GM19035 (cell line): ENCODE measurements at regions not wholly inside any gene's neighbourhood (a gene's known extent, or its start where the extent isn't known, plus 50 kb on each side); places are given as distances from the start of the nearest gene placed in this dataset.
A peak's percentile ranks its signal among the peaks of the same experiment; 100 is the strongest.

Experiments used
- ATAC-seq: cut with Tn5 transposase; IDR thresholded peaks from one replicate; pipeline ENCODE4 v1.9.1; 2021; ENCODE audit not compliant: unreplicated experiment

DNA sequence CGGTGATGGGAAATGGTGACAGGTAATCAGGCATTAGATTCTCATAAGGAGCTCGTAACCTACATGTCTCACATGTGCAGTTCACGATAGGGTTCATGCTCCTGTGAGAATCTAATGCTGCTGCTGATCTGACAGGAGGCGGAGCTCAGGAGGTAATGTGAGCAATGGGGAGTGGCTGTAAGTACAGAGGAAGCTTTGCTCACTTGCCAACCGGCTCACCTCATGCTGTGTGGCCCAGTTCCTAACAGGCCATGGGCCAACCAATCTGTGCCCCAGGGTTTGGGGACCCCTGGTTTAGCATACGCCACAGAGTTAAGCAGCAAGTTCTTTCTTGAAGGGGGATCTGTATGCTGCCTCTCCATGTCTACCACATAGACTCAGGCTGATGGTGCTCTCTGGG lies 133.1 kb downstream of the IQUB start:
- no peak for ATAC-seq

DNA sequence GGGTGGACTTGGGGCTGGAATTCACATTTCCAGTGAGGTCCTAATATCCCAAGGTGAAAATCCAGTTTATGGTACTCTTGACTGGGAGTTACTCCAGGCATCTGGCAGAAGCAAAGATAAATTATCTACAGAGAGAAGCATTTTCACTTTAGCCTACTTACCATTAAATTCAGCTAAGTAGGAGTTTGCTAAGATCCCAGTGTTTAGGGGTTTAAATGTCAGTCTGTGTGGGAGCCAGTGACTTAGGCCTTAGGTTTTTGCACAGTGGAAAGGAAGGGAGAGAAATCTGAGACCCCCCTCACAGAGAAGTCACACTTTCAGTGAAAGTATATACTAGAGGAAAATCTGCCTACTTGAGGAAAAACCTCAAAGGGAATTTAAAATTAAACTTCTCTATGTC lies 134.2 kb downstream of the IQUB start:
- ATAC-seq = no peak

DNA sequence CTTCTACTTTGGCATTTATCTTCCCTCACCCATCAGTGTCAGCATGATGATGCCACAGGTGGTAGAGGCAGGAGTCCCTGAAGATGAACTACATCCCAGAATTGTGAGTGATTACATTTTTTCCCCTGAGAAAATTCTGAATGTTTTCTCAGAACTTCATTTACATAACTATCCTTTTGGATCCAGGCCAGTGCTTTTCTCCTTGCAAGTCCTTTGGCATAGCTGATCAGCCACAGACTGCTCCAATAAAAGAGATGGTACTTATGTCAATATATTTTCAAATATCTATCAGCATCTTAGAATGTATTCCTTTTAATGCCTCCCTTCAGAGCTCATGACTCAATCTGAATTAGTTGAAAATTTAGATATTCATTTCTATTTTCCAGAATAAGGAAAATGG lies 135.5 kb downstream of the IQUB start:
- ATAC-seq = no peak

DNA sequence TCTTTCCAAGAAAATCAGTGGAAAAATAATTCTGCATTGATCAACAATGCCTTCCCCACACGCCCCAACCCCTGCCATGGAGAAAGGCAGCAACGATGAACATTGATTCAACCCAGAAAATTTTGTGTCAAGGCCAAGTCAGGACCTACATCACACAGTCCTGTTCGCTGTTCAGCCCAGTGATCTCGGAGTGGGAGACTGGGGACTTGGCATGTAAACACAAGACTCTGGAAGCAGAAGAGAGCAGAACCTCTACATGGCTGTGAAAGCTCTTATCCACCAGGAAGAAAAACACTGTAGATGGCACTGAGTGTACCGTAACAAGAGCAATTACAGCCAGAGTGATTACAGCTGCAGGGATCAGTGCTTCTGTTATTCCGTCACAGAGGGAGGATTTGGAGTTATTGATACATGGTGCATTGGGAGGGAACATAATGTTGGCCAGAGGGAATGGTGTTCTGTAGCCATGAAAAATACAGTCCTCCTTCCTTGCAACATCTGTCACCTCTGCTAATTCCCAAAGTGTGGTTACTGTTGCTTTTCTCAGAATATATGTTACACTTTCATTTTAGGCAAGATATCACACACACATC lies 136.6 kb downstream of the IQUB start:
- no peak for ATAC-seq

DNA sequence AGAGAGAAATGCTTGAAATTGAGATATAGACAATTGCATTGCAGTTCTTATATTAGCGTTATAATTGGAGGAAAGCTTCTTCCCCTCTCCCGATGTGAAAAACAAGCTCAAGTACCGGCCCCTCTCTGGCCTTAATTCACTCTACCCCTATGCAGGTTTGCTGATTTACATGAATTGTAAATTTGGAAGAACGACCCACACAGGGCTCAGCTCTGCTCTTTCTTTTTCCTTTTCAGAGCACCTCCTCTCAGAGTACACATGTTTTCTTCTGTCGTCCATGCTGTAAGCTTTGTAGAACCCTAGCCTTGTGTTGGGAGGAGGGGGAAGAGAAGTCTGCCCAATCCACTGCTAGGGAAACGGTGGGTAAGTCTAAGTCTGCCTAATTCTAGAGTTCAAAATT lies 140.8 kb downstream of the IQUB start:
- ATAC-seq = no peak

DNA sequence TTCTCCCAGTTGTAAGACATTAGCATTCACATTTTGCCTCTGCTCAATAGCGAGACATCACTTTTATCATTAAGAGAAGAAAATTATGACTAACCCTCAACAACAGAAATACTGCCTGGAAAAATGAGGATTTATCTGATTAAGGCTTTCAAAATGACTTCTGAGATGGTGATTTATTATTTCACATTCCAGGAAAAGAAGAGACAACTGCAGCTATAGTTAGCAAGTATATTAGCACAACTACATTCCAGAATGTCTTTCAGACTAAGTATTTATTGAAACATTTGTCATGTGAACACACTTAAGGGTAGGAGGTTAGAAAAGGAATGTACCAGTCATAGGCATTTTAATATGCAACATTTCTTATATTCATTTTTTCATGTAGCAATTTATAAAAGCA lies 162.0 kb downstream of the IQUB start:
- no peak for ATAC-seq

DNA sequence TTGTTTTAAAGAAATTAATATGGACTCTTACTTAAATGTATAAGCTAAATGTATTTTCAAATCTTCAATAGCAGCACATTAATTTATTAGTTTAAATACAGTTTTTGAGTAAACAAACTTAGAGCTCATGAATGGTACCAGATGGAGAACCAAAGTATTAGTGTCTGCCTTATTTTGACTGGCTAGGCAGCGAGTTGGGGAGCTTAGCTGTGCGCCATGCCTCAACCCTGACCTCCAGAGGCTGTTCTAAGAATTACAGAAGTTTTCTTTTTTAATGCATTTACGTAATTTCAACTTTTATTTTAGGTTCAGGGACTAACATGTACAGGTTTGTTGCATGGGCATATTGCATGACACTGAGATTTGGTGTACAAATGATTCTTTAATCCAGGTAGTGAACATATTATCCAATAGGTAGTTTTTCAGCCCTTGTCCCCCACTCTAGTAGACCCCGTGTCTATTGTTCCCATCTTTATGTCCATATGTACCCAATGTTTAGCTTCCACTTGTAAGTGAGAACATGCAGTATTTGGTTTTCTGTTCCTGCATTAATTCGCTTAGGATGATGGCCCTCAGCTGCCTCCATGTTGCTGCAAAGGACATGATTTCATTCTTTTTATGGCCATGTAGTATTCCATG lies 166.8 kb downstream of the IQUB start:
- ATAC-seq = peak; percentile 93

DNA sequence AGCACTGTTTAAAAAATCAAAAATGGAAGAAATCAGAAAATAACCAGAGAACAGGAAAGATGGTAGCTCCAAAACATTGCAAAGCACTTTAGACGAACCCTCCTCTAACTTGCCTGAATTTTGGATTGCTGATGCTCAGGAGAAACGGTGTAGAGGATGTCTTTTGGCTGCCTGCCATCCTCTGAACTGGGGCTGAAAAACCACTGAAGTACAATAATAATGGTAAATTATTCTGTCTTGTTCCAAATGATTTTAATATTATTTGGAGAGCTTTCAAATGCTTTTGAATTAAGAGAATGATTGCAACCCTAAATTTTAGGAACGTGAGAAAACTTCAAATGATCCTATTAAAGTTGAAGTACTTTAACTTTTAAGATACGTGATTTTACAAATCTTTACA lies 167.3 kb upstream of the SLC13A1 start:
- ATAC-seq = no peak

DNA sequence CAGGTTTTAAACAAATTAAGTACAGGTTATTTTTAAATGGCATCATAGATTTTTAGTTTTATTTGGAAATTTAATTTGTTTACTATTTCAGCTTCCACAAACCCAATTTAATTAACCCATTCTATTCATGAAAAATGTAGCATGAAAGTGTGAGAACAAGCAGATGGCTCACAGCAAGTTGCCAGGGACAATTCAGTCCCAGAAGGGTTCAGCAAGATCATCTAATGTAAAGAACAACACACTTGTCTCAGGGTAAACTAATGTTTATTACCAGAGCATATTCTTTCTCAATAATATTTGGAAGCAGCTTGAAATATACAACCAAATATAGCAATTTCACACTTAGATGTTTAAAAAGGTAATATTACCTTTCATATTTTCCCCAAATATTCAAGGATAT lies 166.9 kb upstream of the SLC13A1 start:
- ATAC-seq = no peak

DNA sequence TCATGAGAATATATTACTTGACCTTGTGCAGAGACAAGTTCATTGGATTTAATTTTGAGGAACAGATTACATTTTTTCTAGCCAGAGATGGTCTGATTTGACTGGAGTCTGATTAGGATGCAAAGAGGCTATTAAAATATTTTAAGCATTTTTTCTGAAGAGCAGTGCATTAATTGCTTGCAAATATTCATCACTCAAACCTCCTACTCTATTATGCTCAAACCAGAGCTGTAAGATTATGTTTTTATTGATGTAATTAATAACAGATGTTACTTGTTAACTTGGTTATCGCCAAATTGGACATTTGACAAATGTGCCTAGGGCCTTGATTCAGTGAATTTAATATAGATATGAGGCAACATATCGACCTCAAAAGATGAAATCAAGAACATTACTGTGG lies 160.9 kb upstream of the SLC13A1 start:
- ATAC-seq = no peak

DNA sequence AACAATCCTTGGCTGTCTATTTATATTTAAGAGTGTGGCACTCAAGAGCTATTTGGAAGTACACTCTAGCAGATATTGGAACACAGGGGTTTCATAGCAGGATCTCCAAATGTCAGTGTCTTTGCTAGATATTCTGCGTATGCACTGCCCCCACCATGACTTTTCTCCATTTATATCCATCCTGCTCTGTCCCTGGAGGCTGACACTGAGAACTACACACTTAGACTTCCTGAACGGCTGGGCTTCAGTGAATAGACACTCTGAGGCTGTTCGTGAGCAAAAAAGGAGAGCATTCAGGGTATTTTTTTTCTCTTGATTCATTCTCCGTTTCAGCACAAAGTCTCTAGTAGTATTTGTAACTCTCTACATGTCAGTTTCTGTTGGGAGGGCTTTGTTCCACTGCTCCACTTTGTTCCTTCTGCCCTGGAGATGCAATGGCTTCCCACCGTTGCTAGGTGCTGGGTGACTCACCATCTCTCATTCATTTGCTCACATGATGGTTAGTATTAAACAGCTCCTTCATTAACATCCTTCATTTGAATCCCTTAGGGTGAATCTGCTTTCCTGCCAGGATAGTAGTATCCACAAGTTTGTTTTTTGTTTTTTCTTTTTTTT lies 155.9 kb upstream of the SLC13A1 start:
- ATAC-seq = no peak

DNA sequence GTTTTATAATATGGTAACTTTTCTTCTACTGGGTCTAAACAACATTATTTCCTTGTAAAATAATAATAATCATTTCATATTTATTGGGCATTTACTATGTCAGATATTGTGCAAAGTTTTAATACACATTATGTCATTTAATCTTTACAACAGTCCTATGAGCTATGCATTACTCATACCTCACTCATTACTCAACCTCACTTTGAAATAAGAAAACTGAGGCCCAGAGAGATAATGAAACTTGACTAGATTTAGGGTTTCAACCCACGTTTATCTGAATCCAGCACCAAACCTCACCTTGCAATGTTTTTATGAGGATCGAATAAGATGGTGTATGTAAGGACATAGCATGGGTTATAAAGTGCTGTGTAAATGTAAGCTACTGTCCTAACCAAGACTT lies 153.2 kb upstream of the SLC13A1 start:
- ATAC-seq = no peak

DNA sequence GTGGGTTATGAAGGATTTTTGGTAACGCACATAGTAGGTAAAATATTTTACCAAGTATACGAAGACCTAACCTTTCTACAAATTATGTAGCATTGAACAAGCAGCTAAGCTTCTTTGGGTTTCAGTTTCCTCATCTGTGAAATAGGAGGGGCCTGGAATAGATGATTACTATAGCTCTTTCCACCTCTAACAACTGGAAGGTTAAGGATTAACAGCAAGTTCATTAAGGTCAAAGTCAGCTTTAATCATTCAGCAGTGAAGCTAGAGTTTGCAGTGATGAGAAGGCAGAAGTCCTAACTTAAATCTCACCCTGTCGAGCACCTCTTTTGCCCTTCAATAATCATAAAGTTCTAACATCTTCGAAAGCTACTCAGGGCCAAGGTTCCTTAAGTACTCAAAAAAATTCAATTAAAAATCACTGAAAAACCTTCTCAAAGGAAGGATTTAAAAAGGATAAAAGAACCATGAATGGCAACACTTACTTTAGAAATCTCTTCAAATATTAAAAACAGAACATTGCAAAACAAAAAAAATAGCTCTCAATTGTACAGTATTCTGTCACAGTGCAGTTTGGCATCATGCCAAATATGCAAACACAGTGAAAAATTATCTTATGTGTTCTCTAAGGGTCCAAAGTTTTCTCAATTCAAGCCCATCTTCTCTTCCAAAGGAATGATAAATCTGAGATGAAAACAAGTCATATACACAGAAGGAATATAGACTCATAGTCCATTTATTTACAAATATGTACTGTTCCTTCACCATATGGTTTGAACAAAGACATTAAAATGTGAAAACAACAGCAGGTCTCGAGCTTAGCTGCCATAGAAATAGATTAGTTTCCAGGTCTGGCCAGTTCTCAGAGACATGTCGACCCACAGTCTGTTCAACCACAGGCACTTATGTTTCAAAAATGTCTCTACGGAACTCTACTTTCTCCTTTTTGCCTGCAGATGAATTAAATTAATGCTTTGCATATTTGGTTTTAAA lies 152.0 kb upstream of the SLC13A1 start:
- no peak for ATAC-seq

DNA sequence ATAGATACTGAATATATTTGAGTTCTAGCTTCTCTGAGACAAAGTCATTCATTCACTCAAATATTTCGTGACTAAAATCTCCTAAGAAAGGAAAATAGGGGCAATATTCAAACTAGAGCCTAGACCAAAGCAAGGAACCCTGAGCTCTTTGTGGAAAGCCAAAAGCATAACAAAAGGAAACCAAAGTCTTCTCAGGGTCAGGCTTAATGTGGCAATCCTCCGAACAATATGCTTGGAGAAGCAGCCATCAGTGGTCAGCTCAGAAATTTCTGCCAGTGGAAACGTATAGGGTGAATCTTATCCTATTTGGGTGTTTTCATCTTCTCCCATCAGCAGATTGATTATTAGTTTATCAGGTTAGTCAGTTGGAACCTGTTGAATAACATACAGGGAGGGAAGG lies 151.3 kb upstream of the SLC13A1 start:
- no peak for ATAC-seq

DNA sequence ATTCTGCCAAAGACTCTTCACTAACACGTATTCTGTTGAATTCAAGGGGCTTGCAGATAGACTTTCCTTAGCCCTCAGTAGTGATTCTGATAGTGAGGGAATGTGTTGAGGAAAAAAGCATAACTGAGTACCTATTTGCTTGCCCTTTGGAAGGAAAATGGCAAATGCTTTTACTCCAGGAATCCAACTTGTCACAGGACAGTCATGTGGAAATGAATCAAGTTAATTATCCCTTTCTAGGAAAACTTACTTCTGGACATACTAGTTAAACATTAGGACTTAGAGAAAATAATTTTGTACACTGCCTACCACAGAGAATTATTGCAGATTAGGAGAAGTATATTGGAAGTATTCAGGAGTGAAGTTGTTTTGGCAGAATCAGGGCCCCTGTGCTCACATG lies 148.9 kb upstream of the SLC13A1 start:
- no peak for ATAC-seq

DNA sequence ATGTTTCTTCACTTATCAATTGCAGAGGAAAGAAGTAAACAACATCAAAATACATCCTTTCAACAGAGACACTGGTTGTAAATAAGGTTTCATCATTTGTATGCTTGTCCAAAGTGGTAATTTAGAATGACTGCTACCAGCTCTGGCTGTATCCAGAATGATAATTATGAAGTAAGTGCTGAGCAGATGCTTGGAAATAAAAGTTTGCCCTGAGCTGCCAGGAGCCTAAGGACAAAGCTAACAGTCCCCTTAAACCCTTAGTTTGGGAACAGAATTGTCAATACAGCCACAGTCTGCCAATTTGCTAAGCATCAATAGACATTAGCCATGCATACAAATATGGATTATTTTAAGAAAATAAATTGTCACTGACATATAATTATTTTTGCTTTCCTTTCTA lies 147.0 kb upstream of the SLC13A1 start:
- ATAC-seq = no peak

DNA sequence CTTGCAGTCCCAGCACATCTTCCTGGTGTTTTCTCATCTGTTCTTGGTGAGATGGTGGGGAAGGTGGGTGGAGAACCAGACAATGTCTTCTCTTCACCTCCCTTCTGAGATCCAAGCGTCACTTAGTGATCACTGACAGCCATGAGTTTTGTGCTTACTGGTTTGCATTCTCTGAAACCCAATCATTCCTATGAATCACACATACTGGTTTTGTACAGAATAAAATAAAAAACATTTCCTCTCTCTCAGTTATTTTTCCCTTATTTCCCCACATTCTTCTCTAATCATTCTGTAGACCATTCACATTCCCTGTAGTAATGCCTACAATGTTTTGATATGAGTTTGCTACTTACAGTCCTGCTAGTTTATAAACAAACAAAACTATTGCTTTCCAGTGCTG lies 143.8 kb upstream of the SLC13A1 start:
- no peak for ATAC-seq

DNA sequence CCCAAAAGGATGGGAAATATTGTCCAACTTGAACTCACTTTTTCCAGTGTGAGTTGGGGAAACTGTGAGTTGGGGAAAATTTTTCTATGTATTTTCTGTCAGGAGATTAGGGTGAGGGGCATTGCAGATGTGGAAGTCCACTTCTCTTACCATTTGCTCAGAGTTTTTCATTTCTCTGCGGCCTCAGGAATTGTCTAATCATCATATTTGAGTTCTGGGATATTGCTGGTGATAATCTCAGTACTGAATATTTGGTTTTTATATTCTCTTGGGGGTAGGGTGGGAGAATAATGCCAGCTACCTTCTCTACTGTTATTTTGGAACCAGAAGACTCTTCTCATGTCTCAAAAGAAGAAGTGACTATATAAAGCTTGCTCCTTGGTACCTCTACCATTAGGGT lies 141.3 kb upstream of the SLC13A1 start:
- ATAC-seq = no peak

DNA sequence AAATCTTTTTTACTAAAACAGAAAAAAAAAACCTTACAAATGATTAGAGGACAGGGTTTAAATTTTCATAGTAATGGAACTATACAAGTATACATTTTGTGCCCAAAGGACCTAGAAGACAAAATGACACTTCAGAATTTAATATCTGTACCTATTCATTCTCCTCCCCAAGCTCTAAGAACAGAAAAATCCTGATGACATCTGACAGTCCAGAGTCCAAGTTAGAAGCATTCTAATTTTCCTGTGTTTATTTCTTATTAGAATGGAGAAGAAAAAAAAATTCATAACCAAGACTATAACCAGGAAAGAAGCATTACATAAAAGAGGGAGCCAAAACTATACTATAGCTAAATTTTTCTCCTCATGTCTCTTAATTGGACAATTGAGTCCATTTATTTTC lies 138.9 kb upstream of the SLC13A1 start:
- no peak for ATAC-seq

DNA sequence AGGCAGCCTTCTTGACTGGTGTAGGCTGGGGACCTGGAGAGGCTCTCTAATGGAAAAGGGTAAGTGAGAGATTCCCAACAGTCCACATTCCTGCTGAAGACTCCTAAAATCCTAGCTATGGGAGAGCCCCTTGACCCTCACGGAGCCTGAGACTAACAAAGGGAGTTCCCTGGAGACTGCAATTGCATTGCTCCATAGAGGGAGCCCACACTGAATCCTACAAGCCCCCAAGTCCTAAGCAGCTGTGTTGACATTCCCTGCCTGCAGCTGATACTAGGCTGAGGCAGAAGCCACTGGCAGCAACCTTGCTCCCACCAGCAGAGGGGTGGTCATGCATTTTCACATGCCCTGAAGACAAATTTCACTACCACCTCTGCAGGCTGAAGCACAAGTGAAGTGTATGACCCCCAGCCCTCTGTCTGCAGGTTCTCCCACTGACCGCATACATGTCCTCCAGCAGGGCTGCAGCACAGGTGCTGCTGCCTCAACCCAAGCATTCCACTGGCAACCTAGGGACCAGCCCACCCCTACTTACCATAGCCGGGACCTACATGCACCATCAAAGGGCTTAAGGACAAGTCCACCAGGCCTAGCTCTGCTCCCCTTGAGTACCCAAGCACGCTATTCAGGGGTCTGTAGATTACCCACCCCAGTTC lies 130.3 kb upstream of the SLC13A1 start:
- no peak for ATAC-seq

DNA sequence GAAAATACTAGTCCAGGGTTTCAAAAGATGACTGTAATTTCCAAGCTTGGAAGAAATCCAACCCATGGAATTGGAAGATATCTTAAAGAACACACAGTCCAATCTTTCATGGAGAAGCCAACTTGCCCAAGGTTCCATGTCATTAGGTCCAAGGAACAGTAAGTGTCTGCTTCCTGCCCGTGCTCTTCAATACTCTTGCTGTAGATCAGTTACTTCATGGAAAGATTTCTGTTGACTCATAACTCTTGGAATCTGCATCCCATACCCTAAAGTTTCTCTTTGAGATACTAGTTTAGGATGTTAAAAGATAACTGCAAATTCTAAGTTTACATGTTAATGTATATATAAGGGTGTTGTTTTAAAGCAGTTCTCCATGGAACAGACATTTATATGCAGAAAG lies 127.9 kb upstream of the SLC13A1 start:
- no peak for ATAC-seq
